Tibial nerve (tissue), 4 donors: ENCODE measurements at regions not wholly inside any gene's neighbourhood (a gene's known extent, or its start where the extent isn't known, plus 50 kb on each side); places are given as distances from the start of the nearest gene placed in this dataset.

ENCODE experiments used
- DNase-seq, 2 donors: peaks; one replicate each; pipeline ENCODE4 v3.0.0-alpha.2; 2019; ENCODE audit warnings: low spot score in 2 of 2
- H3K27ac ChIP-seq, 4 donors: fragments of 200-600 bp; sonication (generic) in 3 of 4; one replicate each; pipeline ENCODE4 v1.5.1; 2017 to 2019; ENCODE audit warnings: mild to moderate bottlenecking in 1 of 4
- H3K27me3 ChIP-seq, 2 donors: fragments of 200-600 bp; sonication (generic) in 1 of 2; one replicate each; pipeline versions ENCODE4 v1.5.1 to v1.6.0; 2017 to 2019
- H3K36me3 ChIP-seq, 3 donors: fragments of 200-600 bp; sonication (generic); one replicate each; pipeline ENCODE4 v1.5.1; 2018 to 2019
- H3K4me1 ChIP-seq, 4 donors: fragments of 200-600 bp; sonication (generic) in 3 of 4; one replicate each; pipeline ENCODE4 v1.5.1; 2017 to 2019
- H3K4me3 ChIP-seq, 4 donors: fragments of 200-600 bp; sonication (generic) in 3 of 4; one replicate each; pipeline ENCODE4 v1.5.1; 2017 to 2019; ENCODE audit warnings: mild to moderate bottlenecking in 1 of 4, moderate library complexity in 1 of 4
- H3K9me3 ChIP-seq, 4 donors: fragments of 200-600 bp; sonication (generic) in 3 of 4; one replicate each; pipeline ENCODE4 v1.5.1; 2017 to 2019
- CTCF ChIP-seq, 5 experiments: fragments of 200-600 bp in 3 of 5; fragments of 450-650 bp in 2 of 5; sonication (generic) in 3 of 5; IDR thresholded peaks; one replicate each; pipeline ENCODE4 v1.5.1; 2016 to 2019; ENCODE audit warnings: antibody characterized with exemption in 5 of 5, mild to moderate bottlenecking in 3 of 5, moderate library complexity in 2 of 5
- EP300 ChIP-seq, 2 donors: sonication (generic); formaldehyde crosslinking; IDR thresholded peaks; one replicate each; pipeline ENCODE4 v1.6.1; 2017; ENCODE audit warnings: antibody characterized with exemption in 2 of 2, mild to moderate bottlenecking in 1 of 2
- POLR2A ChIP-seq, 2 donors: fragments of 450-650 bp; IDR thresholded peaks; one replicate each; pipeline ENCODE4 v1.6.1; 2017; ENCODE audit warnings: antibody characterized with exemption in 2 of 2, mild to moderate bottlenecking in 2 of 2, moderate library complexity in 2 of 2
- WGBS, 2 donors: methylation state at CpG; one replicate each; pipeline ENCODE4 v1.1.5; 2018; 5-methylcytosine and 5-hydroxymethylcytosine counted together

GRCh38 chr5:107325866-107326265, 344.9 kb downstream of the EFNA5 start:
- TF ChIP-seq EP300 (IDR thresholded peaks at IDR 0.05) (no peak), POLR2A (IDR thresholded peaks at IDR 0.05) (no peak), CTCF (IDR thresholded peaks at IDR 0.05) (no peak)
- DNase-seq = no peak
- no peak overlapping the region for H3K27ac ChIP-seq
- WGBS, 2 donors = 88 to 97% methylated on average over 4 of the region's 4 CpGs
- H3K9me3 ChIP-seq = no peaks in the 10 kb centered on the region
- no peak overlapping the region for H3K4me3 ChIP-seq
- no peaks in the 10 kb centered on the region for H3K36me3 ChIP-seq
- H3K27me3 ChIP-seq = no peaks in the 10 kb centered on the region
- H3K4me1 ChIP-seq = no peaks in the 10 kb centered on the region

- DNase-seq = no peak
- Histone ChIP-seq H3K36me3 (no peaks in the 10 kb centered on the region), H3K27ac (no peak overlapping the region), H3K9me3 (no peaks in the 10 kb centered on the region), H3K27me3 (no peaks in the 10 kb centered on the region), H3K4me1 (no peaks in the 10 kb centered on the region), H3K4me3 (no peak overlapping the region)
- no peak for TF ChIP-seq EP300 (IDR thresholded peaks at IDR 0.05)
- TF ChIP-seq POLR2A (IDR thresholded peaks at IDR 0.05) = no peak
- no peak for TF ChIP-seq CTCF (IDR thresholded peaks at IDR 0.05)
Measured at GRCh38 chr5:107324809-107325208, 345.9 kb downstream of the EFNA5 start.

DNA sequence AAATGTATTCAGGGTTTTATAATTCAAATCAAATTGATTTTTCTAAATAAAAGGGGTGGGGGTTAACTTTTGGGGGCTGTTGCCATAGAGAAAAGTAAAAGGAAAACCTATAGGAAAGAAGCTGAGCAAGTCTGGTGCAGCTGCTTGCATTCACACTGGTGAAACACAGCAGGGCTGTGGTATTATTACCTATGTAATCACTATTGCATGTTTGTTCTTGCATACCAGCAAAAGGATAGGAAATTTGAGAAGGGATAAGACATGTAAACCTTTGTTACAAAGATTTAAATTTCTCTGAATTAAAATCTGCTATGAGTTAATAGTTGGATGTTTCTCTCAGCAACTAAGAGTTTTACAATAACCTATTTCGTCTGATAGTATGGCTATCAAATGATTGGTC, 346.7 kb downstream of the EFNA5 start:
- Histone ChIP-seq H3K36me3 (no peaks in the 10 kb centered on the region), H3K4me1 (no peaks in the 10 kb centered on the region), H3K4me3 (no peak overlapping the region), H3K9me3 (no peaks in the 10 kb centered on the region), H3K27me3 (no peaks in the 10 kb centered on the region), H3K27ac (no peak overlapping the region)
- TF ChIP-seq POLR2A (IDR thresholded peaks at IDR 0.05) (no peak), EP300 (IDR thresholded peaks at IDR 0.05) (no peak), CTCF (IDR thresholded peaks at IDR 0.05) (no peak)
- DNase-seq = no peak
- WGBS, 2 donors = 90 to 94% methylated on average over 1 of the region's 1 CpG

DNA sequence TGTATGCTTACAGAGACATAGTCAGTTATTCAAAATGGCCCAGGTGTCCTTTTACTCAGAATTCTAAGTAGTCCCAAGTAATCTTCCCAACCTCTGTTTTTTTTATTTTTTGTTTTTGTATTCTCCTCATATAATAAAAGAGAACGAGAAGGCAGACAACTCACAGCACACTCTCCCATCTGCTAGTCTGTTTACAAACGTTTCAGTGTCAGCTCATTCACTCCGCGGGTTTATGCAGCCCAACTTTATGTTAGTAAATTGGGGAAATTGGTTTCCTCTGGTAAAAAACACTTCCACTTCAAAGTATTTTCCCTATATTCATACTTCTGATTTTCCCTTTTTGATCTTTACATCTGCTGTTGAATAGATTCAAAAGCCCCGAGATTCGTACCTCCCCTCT, 347.2 kb downstream of the EFNA5 start:
- no peaks in the 10 kb centered on the region for H3K27me3 ChIP-seq
- no peak overlapping the region for H3K4me3 ChIP-seq
- 71 to 87% methylated on average over 6 of the region's 6 CpGs for WGBS, 2 donors
- H3K4me1 ChIP-seq = no peaks in the 10 kb centered on the region
- DNase-seq = no peak
- H3K9me3 ChIP-seq = no peaks in the 10 kb centered on the region
- TF ChIP-seq EP300 (IDR thresholded peaks at IDR 0.05) (no peak), CTCF (IDR thresholded peaks at IDR 0.05) (no peak), POLR2A (IDR thresholded peaks at IDR 0.05) (no peak)
- H3K36me3 ChIP-seq = no peaks in the 10 kb centered on the region
- H3K27ac ChIP-seq = no peak overlapping the region

DNA sequence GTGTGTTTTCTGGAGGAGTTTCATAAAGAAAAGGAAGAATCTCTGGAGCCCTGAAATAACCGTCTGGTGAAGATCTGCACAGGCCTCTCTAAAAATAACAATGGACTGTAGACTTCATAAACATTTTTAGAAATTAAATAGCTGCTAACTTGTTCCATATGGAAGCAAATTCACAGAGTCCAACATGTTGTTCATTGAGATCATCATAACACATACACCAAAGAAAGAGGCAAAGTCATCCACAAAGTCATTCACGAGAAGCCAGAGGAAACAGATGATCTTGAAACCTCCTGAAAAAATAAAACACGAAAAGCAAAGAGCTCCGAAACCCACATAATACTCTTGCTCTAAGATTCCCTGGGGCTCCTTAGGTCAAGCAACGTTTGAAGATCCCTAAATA, 347.8 kb downstream of the EFNA5 start:
- TF ChIP-seq EP300 (IDR thresholded peaks at IDR 0.05) = no peak
- no peak for TF ChIP-seq CTCF (IDR thresholded peaks at IDR 0.05)
- TF ChIP-seq POLR2A (IDR thresholded peaks at IDR 0.05) = no peak
- 61 to 62% methylated on average over 5 of the region's 5 CpGs for WGBS, 2 donors
- H3K4me3 ChIP-seq = no peak overlapping the region
- H3K9me3 ChIP-seq = no peaks in the 10 kb centered on the region
- no peaks in the 10 kb centered on the region for H3K4me1 ChIP-seq
- no peaks in the 10 kb centered on the region for H3K27me3 ChIP-seq
- no peak overlapping the region for H3K27ac ChIP-seq
- H3K36me3 ChIP-seq = no peaks in the 10 kb centered on the region
- DNase-seq = no peak
